OCI-LY7 (cell line): ENCODE measurements at regions not wholly inside any gene's neighbourhood (a gene's known extent, or its start where the extent isn't known, plus 50 kb on each side); places are given as distances from the start of the nearest gene placed in this dataset.

Source experiments
- BruUV-seq: library from RNA; stranded (reverse); fragments of 400-500 nt; replicated peaks from 2 replicates; lab custom pipeline; 2021; lab: Mats Ljungman, UMichigan
- CTCF ChIA-PET: fragments of 300-600 bp; sonication (Branson Sonifier 250); formaldehyde crosslinking; loops from one replicate; lab custom pipeline; 2022; ENCODE audit warnings: antibody characterized with exemption; ENCODE audit not compliant: unreplicated experiment; lab: Charles Lee
- POLR2A ChIA-PET: fragments of 300-600 bp; sonication (Branson Sonifier 250); formaldehyde crosslinking; loops from one replicate; lab custom pipeline; 2022; ENCODE audit warnings: antibody characterized with exemption; lab: Charles Lee
- DNase-seq: peaks from one replicate; pipeline ENCODE4 v3.0.0-alpha.2; 2015; ENCODE audit warnings: low spot score
- H2AFZ ChIP-seq: fragments of 200-600 bp; sonication (generic), shearing (Covaris generic); 2 replicates; pipeline ENCODE4 v1.6.1; 2014; ENCODE audit warnings: mild to moderate bottlenecking, antibody characterized with exemption, low read length, moderate library complexity
- H3K27ac ChIP-seq: fragments of 200-600 bp; sonication (generic); 2 replicates; pipeline ENCODE4 v1.5.1; 2014; ENCODE audit warnings: mixed run types, low read depth, mild to moderate bottlenecking, moderate library complexity, low read length, inconsistent platforms; ENCODE audit not compliant: poor library complexity, severe bottlenecking
- H3K36me3 ChIP-seq: fragments of 200-600 bp; sonication (generic); 2 replicates; pipeline ENCODE4 v1.6.1; 2014; ENCODE audit warnings: mild to moderate bottlenecking, antibody characterized with exemption, low read length, moderate library complexity, mixed read lengths; ENCODE audit not compliant: insufficient read depth
- H3K4me1 ChIP-seq: fragments of 200-600 bp; sonication (generic); 2 replicates; pipeline ENCODE4 v1.5.1; 2014; ENCODE audit warnings: mild to moderate bottlenecking, low read length; ENCODE audit not compliant: insufficient read depth, poor library complexity, severe bottlenecking
- H3K4me2 ChIP-seq: fragments of 200-600 bp; sonication (generic); 2 replicates; pipeline ENCODE4 v1.6.1; 2014; ENCODE audit warnings: mild to moderate bottlenecking, low read length
- H3K4me3 ChIP-seq: fragments of 200-600 bp; sonication (generic); 2 replicates; pipeline ENCODE4 v1.5.1; 2014; ENCODE audit warnings: mild to moderate bottlenecking, low read depth, low read length; ENCODE audit not compliant: poor library complexity, severe bottlenecking
- H3K79me2 ChIP-seq: fragments of 200-600 bp; sonication (generic); 2 replicates; pipeline ENCODE4 v1.6.1; 2016; ENCODE audit warnings: low read depth, mild to moderate bottlenecking, low read length, moderate library complexity, mixed read lengths; ENCODE audit not compliant: insufficient read depth
- H3K9me2 ChIP-seq: fragments of 200-600 bp; sonication (generic); 2 replicates; pipeline ENCODE4 v1.6.1; 2016; ENCODE audit warnings: mild to moderate bottlenecking, low read length, mixed read lengths; ENCODE audit not compliant: insufficient read depth
- H3K9me3 ChIP-seq: fragments of 200-600 bp; sonication (generic); 2 replicates; pipeline ENCODE4 v1.6.1; 2014; ENCODE audit warnings: mild to moderate bottlenecking, mixed run types, low read length, mixed read lengths
- H4K20me1 ChIP-seq: fragments of 200-600 bp; sonication (generic); 2 replicates; pipeline ENCODE4 v1.6.1; 2014; ENCODE audit warnings: mild to moderate bottlenecking, antibody characterized with exemption, low read length, moderate library complexity, mixed read lengths; ENCODE audit not compliant: insufficient read depth
- EZH2phosphoT487 ChIP-seq: fragments of 200-600 bp; sonication (generic); IDR thresholded peaks from 2 replicates; pipeline ENCODE4 v1.6.1; 2018; ENCODE audit warnings: low read depth, borderline replicate concordance, mild to moderate bottlenecking, mixed run types, antibody characterized with exemption, low read length, moderate library complexity, mixed read lengths
- intact Hi-C: fragments of 100-400 bp; cut with micrococcal nuclease; formaldehyde crosslinking; loops from one replicate; pipeline ENCODE4 v1.10.0; 2022; ENCODE audit not compliant: unreplicated experiment
- TF ChIP-seq, protein P1 (sequence below): fragments of 200-600 bp; sonication (generic); conservative IDR thresholded peaks from 2 replicates; pipeline ENCODE4 v1.5.1; 2014; ENCODE audit warnings: mild to moderate bottlenecking, antibody characterized with exemption, low read length, moderate library complexity, mixed read lengths

DNA sequence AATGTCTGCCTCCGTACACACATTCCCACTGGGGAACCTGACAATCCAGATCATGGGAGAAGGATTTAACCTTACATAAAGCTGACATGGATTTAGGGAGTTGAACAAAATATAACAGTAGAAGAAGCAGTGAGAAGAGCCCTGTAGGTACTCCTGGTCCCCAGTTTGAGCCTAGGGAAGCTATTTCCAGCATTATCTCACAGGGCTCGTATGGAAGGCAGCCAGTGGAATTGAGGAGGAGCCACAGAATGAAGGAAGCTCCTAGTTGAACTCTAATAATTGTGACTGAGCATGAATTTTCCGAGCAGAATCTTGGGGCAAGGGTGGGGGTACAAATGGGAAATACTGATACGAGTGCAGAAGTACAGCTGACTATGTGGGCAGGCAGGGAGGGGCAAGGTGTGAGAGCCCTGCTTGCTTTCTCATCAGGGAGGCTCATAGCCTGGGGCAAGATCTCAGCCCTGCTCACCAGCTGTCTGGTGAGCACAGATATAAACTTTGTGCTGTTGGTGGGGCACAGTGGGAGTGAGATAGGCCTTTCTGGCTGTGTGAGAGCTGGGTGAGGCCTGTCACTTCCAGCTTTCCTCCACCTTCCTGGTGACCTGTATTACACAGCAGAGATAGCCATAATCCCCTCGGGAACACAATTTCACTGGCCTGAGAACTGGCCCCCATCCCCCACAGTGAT, 290.7 kb upstream of the IL12B start:
- H3K4me2 ChIP-seq, result no peak overlapping the region
- no peaks in the 10 kb centered on the region for H4K20me1 ChIP-seq
- intact Hi-C loops, result no loop called here
- H3K9me2 ChIP-seq, result no peaks in the 10 kb centered on the region
- POLR2A ChIA-PET, result interaction anchor here (0.6 kb wide), 1 partner anchor 86 kb away, joined by 3 read pairs; no protein-coding TSS in a partner anchor
- no peaks in the 10 kb centered on the region for H3K9me3 ChIP-seq
- DNase-seq, result no peak
- no TSS peak for BruUV-seq
- no peak for TF ChIP-seq EZH2phosphoT487
- TF ChIP-seq, protein P1, sequence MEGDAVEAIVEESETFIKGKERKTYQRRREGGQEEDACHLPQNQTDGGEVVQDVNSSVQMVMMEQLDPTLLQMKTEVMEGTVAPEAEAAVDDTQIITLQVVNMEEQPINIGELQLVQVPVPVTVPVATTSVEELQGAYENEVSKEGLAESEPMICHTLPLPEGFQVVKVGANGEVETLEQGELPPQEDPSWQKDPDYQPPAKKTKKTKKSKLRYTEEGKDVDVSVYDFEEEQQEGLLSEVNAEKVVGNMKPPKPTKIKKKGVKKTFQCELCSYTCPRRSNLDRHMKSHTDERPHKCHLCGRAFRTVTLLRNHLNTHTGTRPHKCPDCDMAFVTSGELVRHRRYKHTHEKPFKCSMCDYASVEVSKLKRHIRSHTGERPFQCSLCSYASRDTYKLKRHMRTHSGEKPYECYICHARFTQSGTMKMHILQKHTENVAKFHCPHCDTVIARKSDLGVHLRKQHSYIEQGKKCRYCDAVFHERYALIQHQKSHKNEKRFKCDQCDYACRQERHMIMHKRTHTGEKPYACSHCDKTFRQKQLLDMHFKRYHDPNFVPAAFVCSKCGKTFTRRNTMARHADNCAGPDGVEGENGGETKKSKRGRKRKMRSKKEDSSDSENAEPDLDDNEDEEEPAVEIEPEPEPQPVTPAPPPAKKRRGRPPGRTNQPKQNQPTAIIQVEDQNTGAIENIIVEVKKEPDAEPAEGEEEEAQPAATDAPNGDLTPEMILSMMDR, result no peak
- H3K79me2 ChIP-seq, result no peaks in the 10 kb centered on the region
- H3K36me3 ChIP-seq, result no peaks in the 10 kb centered on the region
- no peak overlapping the region for H3K27ac ChIP-seq
- H3K4me3 ChIP-seq, result no peak overlapping the region
- H2AFZ ChIP-seq, result no peak overlapping the region
- CTCF ChIA-PET, result no interaction called here
- H3K4me1 ChIP-seq, result no peaks in the 10 kb centered on the region

DNA sequence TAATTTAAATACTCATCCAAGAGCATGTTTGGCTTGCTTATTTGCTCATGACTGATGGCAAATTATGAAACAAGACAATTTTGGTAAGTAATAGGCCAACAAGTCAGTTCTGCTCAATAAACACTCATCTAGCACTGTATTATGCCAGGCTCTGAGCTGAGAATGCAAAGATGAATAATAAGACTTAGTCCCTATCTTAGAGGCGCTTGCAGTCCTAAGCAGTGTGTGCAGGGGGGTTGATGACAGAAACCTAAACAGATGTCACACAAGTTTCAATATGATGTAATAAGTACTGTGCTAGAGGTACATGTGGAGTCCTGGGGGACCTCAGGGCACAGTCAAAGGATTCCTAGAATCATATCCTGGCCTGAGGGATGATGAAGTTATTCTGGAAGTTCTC, 287.6 kb upstream of the ADRA1B start:
- no peak for DNase-seq
- Histone ChIP-seq H3K9me2 (no peaks in the 10 kb centered on the region), H4K20me1 (no peaks in the 10 kb centered on the region), H3K9me3 (no peaks in the 10 kb centered on the region), H3K36me3 (no peaks in the 10 kb centered on the region), H3K4me3 (no peak overlapping the region), H3K27ac (no peak overlapping the region), H3K79me2 (no peaks in the 10 kb centered on the region), H2AFZ (no peak overlapping the region), H3K4me1 (no peaks in the 10 kb centered on the region), H3K4me2 (no peak overlapping the region)
- TF ChIP-seq, protein P1, result no peak
- TF ChIP-seq EZH2phosphoT487, result no peak
- CTCF ChIA-PET, result no interaction called here
- intact Hi-C loops, result no loop called here
- POLR2A ChIA-PET, result no interaction called here
- BruUV-seq, result no TSS peak

DNA sequence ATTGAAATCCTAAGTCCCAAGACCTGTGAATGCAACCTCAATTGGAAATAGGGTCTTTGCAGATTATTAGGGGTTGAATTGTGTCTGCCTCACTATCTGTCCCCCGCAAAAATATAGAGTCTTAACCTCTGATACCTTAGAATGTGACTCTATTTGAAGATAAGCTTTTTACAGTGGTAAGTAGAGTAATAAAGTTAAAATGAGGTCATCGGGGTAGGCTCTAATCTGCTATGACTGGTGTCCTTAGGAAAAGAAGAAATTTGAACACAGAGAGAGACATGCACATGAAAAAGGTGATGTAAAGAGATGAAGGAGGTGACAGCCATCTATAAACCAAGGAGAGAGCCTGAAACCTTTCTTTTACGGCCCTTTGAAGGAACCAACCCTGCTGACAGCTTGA, 287.1 kb upstream of the ADRA1B start:
- Histone ChIP-seq H3K9me3 (no peaks in the 10 kb centered on the region), H2AFZ (no peak overlapping the region), H4K20me1 (no peaks in the 10 kb centered on the region), H3K79me2 (no peaks in the 10 kb centered on the region), H3K36me3 (no peaks in the 10 kb centered on the region), H3K4me2 (no peak overlapping the region), H3K27ac (no peak overlapping the region), H3K4me1 (no peaks in the 10 kb centered on the region), H3K4me3 (no peak overlapping the region), H3K9me2 (no peaks in the 10 kb centered on the region)
- POLR2A ChIA-PET, result no interaction called here
- intact Hi-C loops, result no loop called here
- DNase-seq, result no peak
- CTCF ChIA-PET, result no interaction called here
- no peak for TF ChIP-seq EZH2phosphoT487
- BruUV-seq, result no TSS peak
